ENCODE measurements at regions not wholly inside any gene's neighbourhood (a gene's known extent, or its start where the extent isn't known, plus 50 kb on each side); places are given as distances from the start of the nearest gene placed in this dataset.

DNA sequence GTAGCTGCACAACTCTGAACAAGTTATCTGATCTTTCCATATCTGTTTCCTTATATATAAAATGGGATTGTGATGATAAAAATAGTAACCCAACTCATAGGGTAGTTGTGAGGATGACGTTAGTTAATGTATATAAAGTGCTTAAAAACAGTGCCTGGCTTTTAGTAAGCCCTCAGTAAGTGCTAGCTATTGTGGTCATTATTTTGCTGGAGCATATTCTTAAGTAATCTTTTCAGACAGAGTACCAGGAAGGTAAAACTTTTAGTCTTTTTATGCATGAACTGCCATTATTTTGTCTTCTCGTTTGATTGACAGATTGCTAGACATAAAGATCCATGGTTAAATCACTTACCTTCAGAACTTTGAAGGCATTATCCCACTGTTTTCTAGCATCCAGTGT, 62.5 kb upstream of the SIM2 start:
- DNase-seq: no peak

DNA sequence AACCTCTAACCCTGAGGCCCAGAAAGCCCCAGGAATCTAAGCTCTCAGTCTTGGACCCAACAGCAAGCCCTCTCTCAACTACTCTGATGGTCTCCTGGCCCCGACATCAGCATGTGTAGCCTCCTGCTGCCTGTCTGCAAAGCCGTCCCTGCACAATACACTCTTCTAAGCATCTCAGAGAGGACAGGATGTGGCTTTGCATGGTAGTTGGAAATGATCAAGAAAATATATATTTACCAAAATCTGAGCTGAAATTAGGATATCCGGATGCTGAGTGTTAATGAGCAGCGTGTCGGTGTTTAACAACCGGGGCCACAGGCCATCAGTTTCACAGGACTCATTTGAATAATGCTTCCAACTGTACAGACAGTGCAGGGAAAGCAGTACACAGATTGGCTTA, 59.1 kb upstream of the SIM2 start:
- no peak for DNase-seq

GRCh38 chr21:36640174-36640720, 58.7 kb upstream of the SIM2 start:
- DNase-seq: no peak

DNA sequence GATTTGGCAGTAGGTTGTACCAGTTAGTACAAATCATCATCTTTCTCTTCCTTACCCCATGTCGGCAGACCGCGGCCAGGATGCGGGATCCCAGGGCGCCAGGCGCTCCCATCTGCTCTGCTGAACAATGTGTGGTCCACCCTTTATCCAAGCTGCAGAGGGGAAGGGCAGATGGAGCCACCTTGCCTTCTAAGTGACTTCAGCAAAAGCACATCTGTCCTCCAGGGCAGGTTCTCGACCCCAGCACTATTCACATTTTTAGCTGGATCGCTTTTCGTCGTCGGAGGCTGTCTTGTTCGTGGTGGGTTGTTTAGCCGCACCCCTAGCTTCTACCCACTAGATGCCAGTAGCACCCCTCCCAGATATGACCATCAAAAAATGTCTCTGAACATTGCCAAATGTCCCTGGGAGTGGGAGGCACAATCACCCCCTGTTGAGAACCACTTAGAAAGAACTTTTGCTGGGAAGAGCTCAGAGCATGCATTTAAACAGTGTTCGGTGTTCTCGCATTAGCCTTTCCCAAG, 58.1 kb upstream of the SIM2 start:
- DNase-seq: no peak

DNA sequence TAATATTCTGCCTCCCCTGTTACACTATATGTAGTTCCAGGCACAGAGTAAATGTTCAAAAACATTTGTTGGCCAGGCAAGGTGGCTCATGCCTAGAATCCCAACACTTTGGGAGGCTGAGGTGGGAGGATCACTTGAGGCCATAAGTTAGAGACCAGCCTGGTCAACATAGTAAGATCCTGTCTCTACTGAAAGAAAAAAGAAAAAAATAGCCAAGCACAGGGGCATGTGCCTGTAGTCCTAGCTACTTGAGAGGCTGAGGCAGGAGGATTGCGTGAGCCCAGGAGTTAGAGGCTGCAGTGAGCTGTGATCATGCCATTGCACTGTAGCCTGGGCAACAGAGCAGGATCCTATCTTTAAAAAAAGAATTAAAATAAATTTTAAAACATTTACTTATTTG, 57.6 kb upstream of the SIM2 start:
- no peak for DNase-seq

GRCh38 chr21:36641886-36642285, 57.0 kb upstream of the SIM2 start:
- no peak for DNase-seq

DNA sequence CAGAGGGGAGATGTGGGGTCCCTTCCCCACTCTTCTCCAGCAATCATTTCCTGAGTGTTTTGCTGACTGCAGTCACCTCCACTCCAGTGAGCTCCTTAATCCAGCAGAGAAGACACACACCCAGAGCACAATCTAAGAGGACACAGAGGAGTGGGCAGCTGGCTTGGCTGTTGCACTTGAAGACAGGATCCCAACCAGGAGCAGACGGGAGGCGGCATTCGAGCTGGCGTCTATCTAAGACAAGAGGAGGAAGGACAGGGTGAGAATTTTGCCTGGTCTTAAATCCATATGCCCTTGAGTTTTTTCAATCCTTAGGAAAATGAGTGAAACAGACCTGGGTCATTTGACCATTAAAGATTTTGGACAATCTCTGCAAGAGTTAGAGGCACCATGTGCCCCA, 56.1 kb upstream of the SIM2 start:
- no peak for DNase-seq

DNA sequence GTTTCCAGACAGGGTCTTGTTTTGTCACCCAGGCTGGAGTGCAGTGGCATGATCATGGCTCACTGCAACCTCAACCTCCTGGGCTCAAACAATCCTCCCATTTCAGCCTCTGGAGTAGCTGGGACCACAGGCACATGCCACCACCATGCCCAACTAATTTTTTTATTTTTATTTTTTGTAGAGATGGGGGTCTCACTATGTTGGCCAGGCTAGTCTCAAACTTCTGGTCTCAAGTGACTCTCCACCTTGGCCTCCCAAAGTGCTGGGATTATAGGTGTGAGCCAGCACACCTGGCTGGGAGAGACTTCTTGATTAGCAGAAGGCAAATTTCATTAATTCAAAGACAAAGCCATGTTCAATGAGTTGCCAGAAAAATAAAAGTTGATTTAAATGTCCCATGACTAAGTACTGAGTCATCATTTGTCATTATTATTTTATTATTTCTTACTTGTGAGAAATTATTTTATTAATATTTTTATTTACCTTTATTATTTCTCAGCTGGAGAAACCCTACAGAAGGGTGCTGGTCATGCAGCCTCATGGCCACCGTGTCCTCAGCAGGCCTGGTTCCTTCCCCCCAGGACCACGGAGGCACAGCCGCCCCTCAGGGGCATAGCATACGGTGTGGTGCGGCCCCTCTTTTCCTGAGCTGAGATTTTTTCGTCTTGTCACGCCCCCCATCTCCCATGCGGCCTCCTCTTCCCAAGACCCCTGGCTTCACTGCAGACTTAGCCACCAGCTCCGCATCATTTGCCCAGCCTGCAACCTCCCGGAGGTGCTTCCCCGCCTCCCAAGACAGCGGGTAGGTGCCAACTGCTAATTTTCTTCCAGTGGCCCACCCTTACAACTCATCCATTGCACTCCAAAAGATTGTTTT, 55.3 kb upstream of the SIM2 start:
- DNase-seq: no peak

- no peak for DNase-seq
These were observed 52.9 kb upstream of the SIM2 start for GRCh38 chr21:36646011-36646410.

GRCh38 chr21:36646645-36647044, 52.3 kb upstream of the SIM2 start:
- DNase-seq: no peak

- no peak for DNase-seq
These were observed 51.4 kb upstream of the SIM2 start for GRCh38 chr21:36647279-36648093.
